Transverse colon (tissue), 3 donors: ENCODE measurements at regions not wholly inside any gene's neighbourhood (a gene's known extent, or its start where the extent isn't known, plus 50 kb on each side); places are given as distances from the start of the nearest gene placed in this dataset.

Experiments
- CTCF ChIP-seq, 5 experiments: fragments of 200-600 bp in 3 of 5; fragments of 450-650 bp in 2 of 5; sonication (generic) in 3 of 5; IDR thresholded peaks; 1 replicate in 2 of 5; 2 replicates in 3 of 5; pipeline ENCODE4 v1.5.1; 2016 to 2017; ENCODE audit warnings: antibody characterized with exemption in 5 of 5, inconsistent platforms in 3 of 5, mild to moderate bottlenecking in 2 of 5, moderate library complexity in 1 of 5
- EP300 ChIP-seq: sonication (generic); formaldehyde crosslinking; IDR thresholded peaks from one replicate; pipeline ENCODE4 v1.6.1; 2017; ENCODE audit warnings: antibody characterized with exemption, low read depth

- no peak for TF ChIP-seq CTCF (IDR thresholded peaks at IDR 0.05)
- no peak for TF ChIP-seq EP300
These were observed 255.7 kb upstream of the TMPO start for GRCh38 chr12:98259693-98260092.
